NCI-H1092 treated with DMSO at 0.1 percent for 48 hours (cell line): ENCODE measurements at regions not wholly inside any gene's neighbourhood (a gene's known extent, or its start where the extent isn't known, plus 50 kb on each side); places are given as distances from the start of the nearest gene placed in this dataset.

Source experiments
- DNase-seq: peaks from one replicate; lab custom pipeline; 2025; lab: John Stamatoyannopoulos, UW

- no peak for DNase-seq
These were observed 62.0 kb upstream of the SIX3 start for GRCh38 chr2:44879269-44880124.

GRCh38 chr2:44880125-44880483, 61.4 kb upstream of the SIX3 start:
- DNase-seq, result no peak

- DNase-seq, result no peak
These were observed 59.6 kb upstream of the SIX3 start for GRCh38 chr2:44881856-44882255.

GRCh38 chr2:44883356-44883755, 58.1 kb upstream of the SIX3 start:
- DNase-seq, result no peak

GRCh38 chr2:44884231-44884630, 57.3 kb upstream of the SIX3 start:
- DNase-seq, result no peak

GRCh38 chr2:44884677-44885076, 56.8 kb upstream of the SIX3 start:
- DNase-seq, result no peak

GRCh38 chr2:44886414-44886813, 55.1 kb upstream of the SIX3 start:
- DNase-seq, result no peak

GRCh38 chr2:44889096-44889495, 52.4 kb upstream of the SIX3 start:
- no peak for DNase-seq
